ENCODE measurements at regions not wholly inside any gene's neighbourhood (a gene's known extent, or its start where the extent isn't known, plus 50 kb on each side); places are given as distances from the start of the nearest gene placed in this dataset.

DNA sequence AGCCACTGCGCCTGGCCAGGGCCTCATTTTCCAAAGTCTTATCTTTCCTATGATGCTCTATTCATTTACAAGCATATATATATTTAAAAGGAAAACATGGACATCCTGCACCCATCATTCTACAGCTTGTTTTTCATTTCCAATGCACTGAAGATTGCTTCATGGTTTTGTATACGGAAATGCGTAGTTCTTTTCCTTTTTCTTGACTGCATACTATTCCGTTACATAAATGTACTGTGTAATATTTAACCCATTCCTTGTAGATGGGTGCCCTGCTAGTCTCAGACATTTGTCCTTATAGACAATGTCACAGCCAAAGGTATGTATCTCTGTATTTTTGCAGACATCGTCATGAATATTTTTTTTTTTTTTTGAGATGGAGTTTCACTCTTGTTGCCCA is 257.0 kb downstream of the ASMT start:
- CTCF ChIA-PET (ENCODE audit: partially characterized antibody) = no interaction called here
- H3K27ac ChIP-seq (ENCODE audit: low read depth, low read length) = no peak overlapping the region
- H4K20me1 ChIP-seq (replicated peaks in 1 of 2; ENCODE audit: control insufficient read depth in 1 of 2, insufficient read depth in 2 of 2, low read length in 2 of 2) = no peaks in the 10 kb centered on the region
- no peak for DNase-seq (ENCODE audit: low read depth in 1 of 2, low spot score in 2 of 2)
- H3K9ac ChIP-seq (replicated peaks in 1 of 4; ENCODE audit: extremely low read depth in 1 of 4, low read depth in 3 of 4, low read length in 3 of 4) = no peak overlapping the region
- H2BK12ac ChIP-seq (ENCODE audit: low read depth, low read length) = no peak overlapping the region
- H2BK120ac ChIP-seq (replicated peaks; ENCODE audit: low read depth, low read length) = no peak overlapping the region
- H3K27me3 ChIP-seq (replicated peaks in 1 of 4; ENCODE audit: control insufficient read depth in 3 of 4, extremely low read depth in 1 of 4, insufficient read depth in 3 of 4, low read length in 3 of 4) = no peaks in the 10 kb centered on the region
- H4K5ac ChIP-seq (ENCODE audit: insufficient read length, low read depth, low read length) = no peak overlapping the region
- H3K4ac ChIP-seq (replicated peaks; ENCODE audit: insufficient read length, low read depth, low read length) = no peak overlapping the region
- H3K23ac ChIP-seq (ENCODE audit: insufficient read length) = no peak overlapping the region
- H3K36me3 ChIP-seq (ENCODE audit: control insufficient read depth in 2 of 4, insufficient read depth in 4 of 4, low read length in 3 of 4) = no peaks in the 10 kb centered on the region
- WGBS, 2 experiments (ENCODE audit: extremely low coverage in 1 of 2, insufficient coverage in 1 of 2, insufficient read length in 1 of 2, insufficient replicate concordance in 2 of 2, low coverage in 1 of 2, low lambda C conversion rate in 2 of 2, missing lambda C conversion rate in 1 of 2) = 96% methylated on average over 5 of the region's 5 CpGs; no CpG with 5 or more reads in 1 of the 2 experiments
- no peak overlapping the region for H3K56ac ChIP-seq (replicated peaks; ENCODE audit: insufficient read length, low read depth, low read length)
- H3K23me2 ChIP-seq (ENCODE audit: low read depth, low read length) = peaks cover 2% of the 10 kb centered on the region; the same call in 1 of the 2 replicates
- H2BK15ac ChIP-seq (ENCODE audit: low read length) = no peak overlapping the region
- no peak overlapping the region for H4K8ac ChIP-seq (ENCODE audit: extremely low read depth, insufficient read depth, low read length)
- TF ChIP-seq KDM1A (IDR thresholded peaks at IDR 0.05; ENCODE audit: borderline replicate concordance, low read length) (peak; percentile 88), CEBPB (IDR thresholded peaks at IDR 0.05; ENCODE audit: low read depth, low read length) (no peak), HDAC2 (IDR thresholded peaks at IDR 0.05; ENCODE audit: borderline replicate concordance in 1 of 2, low read depth in 2 of 2, low read length in 2 of 2) (peak in 1 of 2 experiments; percentile 71; a peak in 1 of 4 replicates)
- H3K4me2 ChIP-seq (ENCODE audit: insufficient read depth in 1 of 2, low read depth in 2 of 2, low read length in 2 of 2) = no peak overlapping the region
- no peak for FAIRE-seq
- no peaks in the 10 kb centered on the region for H3K79me1 ChIP-seq (ENCODE audit: low read depth, low read length)
- no peak overlapping the region for H3K4me3 ChIP-seq (ENCODE audit: extremely low read depth in 1 of 4, insufficient read depth in 2 of 4, low read depth in 3 of 4, low read length in 4 of 4)
- no peaks in the 10 kb centered on the region for H3K9me3 ChIP-seq (ENCODE audit: insufficient read depth in 2 of 2, low read depth in 1 of 2, low read length in 1 of 2)
- H2AK5ac ChIP-seq (ENCODE audit: low read depth, low read length) = no peak overlapping the region
- H3K79me2 ChIP-seq (ENCODE audit: control insufficient read depth in 1 of 2, insufficient read depth in 2 of 2, low read length in 2 of 2) = no peaks in the 10 kb centered on the region
- H2BK20ac ChIP-seq (ENCODE audit: low read length) = no peak overlapping the region
- POLR2A ChIA-PET (ENCODE audit: partially characterized antibody) = no interaction called here
- no peak overlapping the region for H3K14ac ChIP-seq (ENCODE audit: insufficient read length)
- no peak overlapping the region for H4K91ac ChIP-seq (replicated peaks; ENCODE audit: insufficient read length, low read length)
- no peak overlapping the region for H2BK5ac ChIP-seq (ENCODE audit: low read depth, low read length)
- H3K4me1 ChIP-seq (replicated peaks in 1 of 4; ENCODE audit: control insufficient read depth in 3 of 4, insufficient read depth in 4 of 4, low read length in 3 of 4) = no peaks in the 10 kb centered on the region
- no peak overlapping the region for H2AFZ ChIP-seq (ENCODE audit: low read length)
- no peak overlapping the region for H3K18ac ChIP-seq (ENCODE audit: extremely low read depth, low read length)

Data from H1 (cell line).